ENCODE measurements at regions not wholly inside any gene's neighbourhood (a gene's known extent, or its start where the extent isn't known, plus 50 kb on each side); places are given as distances from the start of the nearest gene placed in this dataset.

GRCh38 chr12:54749191-54749818, 101.1 kb upstream of the DCD start:
- TF ChIP-seq CTCF (IDR thresholded peaks at IDR 0.05): peak; percentile 63 to 82 (median 80)
- no peak for TF ChIP-seq POLR2A (IDR thresholded peaks at IDR 0.05)
